Liver (tissue), 8 donors: ENCODE measurements at regions not wholly inside any gene's neighbourhood (a gene's known extent, or its start where the extent isn't known, plus 50 kb on each side); places are given as distances from the start of the nearest gene placed in this dataset.

Experiments
- DNase-seq: peaks from one replicate; pipeline ENCODE4 v3.0.0-alpha.2; 2017; ENCODE audit warnings: low spot score
- H3K27ac ChIP-seq, 2 donors: one replicate each; pipeline ENCODE4 v1.7.0; 2013; ENCODE audit warnings: inconsistent platforms in 2 of 2, low read length in 2 of 2, control low read depth in 1 of 2, low read depth in 1 of 2, mild to moderate bottlenecking in 1 of 2
- H3K27me3 ChIP-seq, 4 donors: one replicate each; pipeline versions ENCODE4 v1.6.1 to v1.7.0; 2013; ENCODE audit warnings: low read length in 3 of 4, inconsistent platforms in 1 of 4, mild to moderate bottlenecking in 1 of 4, moderate library complexity in 1 of 4; ENCODE audit not compliant: control insufficient read depth in 4 of 4, insufficient read depth in 4 of 4
- H3K36me3 ChIP-seq, 4 donors: one replicate each; pipeline versions ENCODE4 v1.6.1 to v1.7.0; 2013; ENCODE audit warnings: low read length in 3 of 4, mild to moderate bottlenecking in 3 of 4, low read depth in 1 of 4, moderate library complexity in 1 of 4; ENCODE audit not compliant: control insufficient read depth in 4 of 4, insufficient read depth in 3 of 4
- H3K4me1 ChIP-seq, 4 donors: one replicate each; pipeline versions ENCODE4 v1.6.1 to v1.7.0; 2013; ENCODE audit warnings: low read length in 3 of 4, mild to moderate bottlenecking in 3 of 4, moderate library complexity in 1 of 4; ENCODE audit not compliant: control insufficient read depth in 4 of 4, insufficient read depth in 4 of 4
- H3K4me3 ChIP-seq, 3 donors: one replicate each; pipeline versions ENCODE4 v1.6.1 to v1.7.0; 2013; ENCODE audit warnings: low read length in 3 of 3, control low read depth in 1 of 3, low read depth in 1 of 3, mild to moderate bottlenecking in 1 of 3
- H3K9ac ChIP-seq, 2 donors: one replicate each; pipeline ENCODE4 v1.7.0; 2013; ENCODE audit warnings: low read length in 2 of 2, mild to moderate bottlenecking in 2 of 2, moderate library complexity in 2 of 2, control low read depth in 1 of 2, low read depth in 1 of 2
- H3K9me3 ChIP-seq, 4 donors: one replicate each; pipeline versions ENCODE4 v1.6.1 to v1.7.0; 2013; ENCODE audit warnings: low read length in 3 of 4; ENCODE audit not compliant: control insufficient read depth in 4 of 4
- EGR1 ChIP-seq, 2 donors: IDR thresholded peaks; 2 replicates each; pipeline ENCODE4 v1.6.1; 2016 to 2018; ENCODE audit warnings: antibody characterized with exemption in 2 of 2, low read depth in 2 of 2
- FOXA1 ChIP-seq: IDR thresholded peaks from 2 replicates; pipeline ENCODE4 v1.6.1; 2016; ENCODE audit warnings: antibody characterized with exemption
- FOXA2 ChIP-seq: IDR thresholded peaks from 2 replicates; pipeline ENCODE4 v1.6.1; 2016; ENCODE audit warnings: antibody characterized with exemption
- GABPA ChIP-seq, 2 donors: IDR thresholded peaks in 1 of 2; conservative IDR thresholded peaks in 1 of 2; 2 replicates each; pipeline ENCODE4 v1.6.1; 2016; ENCODE audit warnings: antibody characterized with exemption in 2 of 2, mild to moderate bottlenecking in 1 of 2, moderate library complexity in 1 of 2
- HNF4A ChIP-seq, 2 donors: conservative IDR thresholded peaks; 2 replicates each; pipeline ENCODE4 v1.6.1; 2016; ENCODE audit warnings: antibody characterized with exemption in 2 of 2, mild to moderate bottlenecking in 2 of 2
- HNF4G ChIP-seq: IDR thresholded peaks from 2 replicates; pipeline ENCODE4 v1.6.1; 2016; ENCODE audit warnings: antibody characterized with exemption
- JUND ChIP-seq, 2 donors: IDR thresholded peaks; 2 replicates each; pipeline ENCODE4 v1.6.1; 2016; ENCODE audit warnings: antibody characterized with exemption in 2 of 2
- NR2F2 ChIP-seq: IDR thresholded peaks from 2 replicates; pipeline ENCODE4 v1.6.1; 2016; ENCODE audit warnings: antibody characterized with exemption
- RAD21 ChIP-seq, 2 donors: IDR thresholded peaks; 2 replicates each; pipeline ENCODE4 v1.6.1; 2016; ENCODE audit warnings: antibody characterized with exemption in 2 of 2, mild to moderate bottlenecking in 2 of 2
- RXRA ChIP-seq, 2 donors: IDR thresholded peaks; 2 replicates each; pipeline ENCODE4 v1.6.1; 2017 to 2018; ENCODE audit warnings: antibody characterized with exemption in 2 of 2, mild to moderate bottlenecking in 1 of 2
- SP1 ChIP-seq: IDR thresholded peaks from 2 replicates; pipeline ENCODE4 v1.6.1; 2018; ENCODE audit warnings: antibody characterized with exemption, mild to moderate bottlenecking
- TAF1 ChIP-seq: conservative IDR thresholded peaks from 2 replicates; pipeline ENCODE4 v1.6.1; 2016; ENCODE audit warnings: antibody characterized with exemption, mild to moderate bottlenecking
- YY1 ChIP-seq: IDR thresholded peaks from 2 replicates; pipeline ENCODE4 v1.6.1; 2016; ENCODE audit warnings: antibody characterized with exemption, mild to moderate bottlenecking
- WGBS: extraction: QIAGEN DNeasy Blood & Tissue Kit; methylation state at CpG from one replicate; pipeline ENCODE4 v1.1.7; 2013; 5-methylcytosine and 5-hydroxymethylcytosine counted together
- TF ChIP-seq, protein P1 (sequence below): fragments of 150-350 bp; IDR thresholded peaks from 2 replicates; pipeline ENCODE4 v1.5.1; 2017; ENCODE audit warnings: improper control_type of control experiment, low read depth, low read length; ENCODE audit not compliant: missing input control
- TF ChIP-seq, protein P2 (sequence below): IDR thresholded peaks from 2 replicates; pipeline ENCODE4 v1.6.1; 2016; ENCODE audit warnings: antibody characterized with exemption
- TF ChIP-seq, protein P3 (sequence below): IDR thresholded peaks from 2 replicates; pipeline ENCODE4 v1.6.1; 2016; ENCODE audit warnings: antibody characterized with exemption, mild to moderate bottlenecking
- TF ChIP-seq, protein P4 (sequence below): IDR thresholded peaks from 2 replicates; pipeline ENCODE4 v1.6.1; 2016; ENCODE audit warnings: antibody characterized with exemption
- TF ChIP-seq, protein P5 (sequence below): IDR thresholded peaks from 2 replicates; pipeline ENCODE4 v1.6.1; 2016; ENCODE audit warnings: antibody characterized with exemption
- donor health status: healthy.
- donor health status: healthy.
- donor health status: healthy.
- donor health status: healthy.
- donor health status: healthy.

DNA sequence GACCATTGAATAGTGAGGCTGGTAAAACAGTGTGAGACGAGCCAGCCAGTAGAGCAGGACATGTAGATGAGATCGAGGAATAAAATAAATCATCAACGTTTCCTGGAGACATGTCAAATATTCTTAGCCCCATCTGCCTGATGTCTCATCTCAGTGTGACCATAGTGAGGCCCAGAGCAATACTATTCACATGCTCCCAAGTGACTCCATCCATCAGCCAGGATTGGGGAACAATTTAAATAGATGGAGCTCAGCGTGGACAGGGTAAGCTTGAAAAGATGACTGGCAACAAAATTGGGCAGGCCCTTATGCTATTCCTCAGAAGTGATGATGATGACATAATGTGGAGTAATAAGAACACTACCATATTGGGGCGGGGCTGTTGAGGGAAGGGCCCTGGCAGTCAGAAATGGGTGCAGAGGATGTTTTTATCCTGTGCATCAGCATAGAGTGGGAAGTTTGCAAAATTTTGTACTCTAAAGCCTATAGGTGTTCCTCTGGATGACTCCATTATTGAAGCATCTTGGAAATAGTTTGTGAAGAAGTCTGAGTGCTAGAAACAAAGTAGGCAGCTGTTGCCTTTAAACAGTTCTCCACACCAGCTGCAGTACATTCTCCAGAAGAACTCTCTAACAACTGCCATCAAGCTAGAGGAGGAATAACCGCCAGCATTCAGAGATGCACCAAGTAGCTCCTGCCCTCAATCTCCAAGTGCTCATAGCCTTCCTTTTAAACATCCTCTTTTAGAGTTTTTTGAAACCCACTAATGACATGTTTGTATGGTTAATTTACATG lies 333.0 kb downstream of the DCHS2 start:
- Histone ChIP-seq H3K27ac (no peak overlapping the region), H3K9ac (no peak overlapping the region), H3K36me3 (no peaks in the 10 kb centered on the region), H3K4me1 (no peaks in the 10 kb centered on the region), H3K9me3 (no peaks in the 10 kb centered on the region), H3K27me3 (peaks cover 0 to 2% (median 0%) of the 10 kb centered on the region in 4 donors), H3K4me3 (no peak overlapping the region)
- TF ChIP-seq HNF4A (conservative IDR thresholded peaks at IDR 0.05): no peak
- no peak for TF ChIP-seq FOXA1
- TF ChIP-seq TAF1: no peak
- no peak for TF ChIP-seq HNF4G
- TF ChIP-seq GABPA (IDR thresholded peaks at IDR 0.05 in 1 of 2, conservative IDR thresholded peaks at IDR 0.05 in 1 of 2): no peak
- no peak for TF ChIP-seq RXRA (IDR thresholded peaks at IDR 0.05)
- TF ChIP-seq RAD21 (IDR thresholded peaks at IDR 0.05): no peak
- TF ChIP-seq, protein P1, sequence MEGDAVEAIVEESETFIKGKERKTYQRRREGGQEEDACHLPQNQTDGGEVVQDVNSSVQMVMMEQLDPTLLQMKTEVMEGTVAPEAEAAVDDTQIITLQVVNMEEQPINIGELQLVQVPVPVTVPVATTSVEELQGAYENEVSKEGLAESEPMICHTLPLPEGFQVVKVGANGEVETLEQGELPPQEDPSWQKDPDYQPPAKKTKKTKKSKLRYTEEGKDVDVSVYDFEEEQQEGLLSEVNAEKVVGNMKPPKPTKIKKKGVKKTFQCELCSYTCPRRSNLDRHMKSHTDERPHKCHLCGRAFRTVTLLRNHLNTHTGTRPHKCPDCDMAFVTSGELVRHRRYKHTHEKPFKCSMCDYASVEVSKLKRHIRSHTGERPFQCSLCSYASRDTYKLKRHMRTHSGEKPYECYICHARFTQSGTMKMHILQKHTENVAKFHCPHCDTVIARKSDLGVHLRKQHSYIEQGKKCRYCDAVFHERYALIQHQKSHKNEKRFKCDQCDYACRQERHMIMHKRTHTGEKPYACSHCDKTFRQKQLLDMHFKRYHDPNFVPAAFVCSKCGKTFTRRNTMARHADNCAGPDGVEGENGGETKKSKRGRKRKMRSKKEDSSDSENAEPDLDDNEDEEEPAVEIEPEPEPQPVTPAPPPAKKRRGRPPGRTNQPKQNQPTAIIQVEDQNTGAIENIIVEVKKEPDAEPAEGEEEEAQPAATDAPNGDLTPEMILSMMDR: no peak
- TF ChIP-seq FOXA2: no peak
- no peak for TF ChIP-seq NR2F2
- no peak for TF ChIP-seq EGR1 (IDR thresholded peaks at IDR 0.05; ENCODE audit: low read depth in 2 of 2)
- TF ChIP-seq SP1: no peak
- TF ChIP-seq, protein P2, sequence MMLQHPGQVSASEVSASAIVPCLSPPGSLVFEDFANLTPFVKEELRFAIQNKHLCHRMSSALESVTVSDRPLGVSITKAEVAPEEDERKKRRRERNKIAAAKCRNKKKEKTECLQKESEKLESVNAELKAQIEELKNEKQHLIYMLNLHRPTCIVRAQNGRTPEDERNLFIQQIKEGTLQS: no peak
- TF ChIP-seq, protein P3, sequence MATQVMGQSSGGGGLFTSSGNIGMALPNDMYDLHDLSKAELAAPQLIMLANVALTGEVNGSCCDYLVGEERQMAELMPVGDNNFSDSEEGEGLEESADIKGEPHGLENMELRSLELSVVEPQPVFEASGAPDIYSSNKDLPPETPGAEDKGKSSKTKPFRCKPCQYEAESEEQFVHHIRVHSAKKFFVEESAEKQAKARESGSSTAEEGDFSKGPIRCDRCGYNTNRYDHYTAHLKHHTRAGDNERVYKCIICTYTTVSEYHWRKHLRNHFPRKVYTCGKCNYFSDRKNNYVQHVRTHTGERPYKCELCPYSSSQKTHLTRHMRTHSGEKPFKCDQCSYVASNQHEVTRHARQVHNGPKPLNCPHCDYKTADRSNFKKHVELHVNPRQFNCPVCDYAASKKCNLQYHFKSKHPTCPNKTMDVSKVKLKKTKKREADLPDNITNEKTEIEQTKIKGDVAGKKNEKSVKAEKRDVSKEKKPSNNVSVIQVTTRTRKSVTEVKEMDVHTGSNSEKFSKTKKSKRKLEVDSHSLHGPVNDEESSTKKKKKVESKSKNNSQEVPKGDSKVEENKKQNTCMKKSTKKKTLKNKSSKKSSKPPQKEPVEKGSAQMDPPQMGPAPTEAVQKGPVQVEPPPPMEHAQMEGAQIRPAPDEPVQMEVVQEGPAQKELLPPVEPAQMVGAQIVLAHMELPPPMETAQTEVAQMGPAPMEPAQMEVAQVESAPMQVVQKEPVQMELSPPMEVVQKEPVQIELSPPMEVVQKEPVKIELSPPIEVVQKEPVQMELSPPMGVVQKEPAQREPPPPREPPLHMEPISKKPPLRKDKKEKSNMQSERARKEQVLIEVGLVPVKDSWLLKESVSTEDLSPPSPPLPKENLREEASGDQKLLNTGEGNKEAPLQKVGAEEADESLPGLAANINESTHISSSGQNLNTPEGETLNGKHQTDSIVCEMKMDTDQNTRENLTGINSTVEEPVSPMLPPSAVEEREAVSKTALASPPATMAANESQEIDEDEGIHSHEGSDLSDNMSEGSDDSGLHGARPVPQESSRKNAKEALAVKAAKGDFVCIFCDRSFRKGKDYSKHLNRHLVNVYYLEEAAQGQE: no peak
- TF ChIP-seq YY1: no peak
- TF ChIP-seq, protein P4, sequence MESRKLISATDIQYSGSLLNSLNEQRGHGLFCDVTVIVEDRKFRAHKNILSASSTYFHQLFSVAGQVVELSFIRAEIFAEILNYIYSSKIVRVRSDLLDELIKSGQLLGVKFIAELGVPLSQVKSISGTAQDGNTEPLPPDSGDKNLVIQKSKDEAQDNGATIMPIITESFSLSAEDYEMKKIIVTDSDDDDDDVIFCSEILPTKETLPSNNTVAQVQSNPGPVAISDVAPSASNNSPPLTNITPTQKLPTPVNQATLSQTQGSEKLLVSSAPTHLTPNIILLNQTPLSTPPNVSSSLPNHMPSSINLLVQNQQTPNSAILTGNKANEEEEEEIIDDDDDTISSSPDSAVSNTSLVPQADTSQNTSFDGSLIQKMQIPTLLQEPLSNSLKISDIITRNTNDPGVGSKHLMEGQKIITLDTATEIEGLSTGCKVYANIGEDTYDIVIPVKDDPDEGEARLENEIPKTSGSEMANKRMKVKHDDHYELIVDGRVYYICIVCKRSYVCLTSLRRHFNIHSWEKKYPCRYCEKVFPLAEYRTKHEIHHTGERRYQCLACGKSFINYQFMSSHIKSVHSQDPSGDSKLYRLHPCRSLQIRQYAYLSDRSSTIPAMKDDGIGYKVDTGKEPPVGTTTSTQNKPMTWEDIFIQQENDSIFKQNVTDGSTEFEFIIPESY: no peak
- TF ChIP-seq, protein P5, sequence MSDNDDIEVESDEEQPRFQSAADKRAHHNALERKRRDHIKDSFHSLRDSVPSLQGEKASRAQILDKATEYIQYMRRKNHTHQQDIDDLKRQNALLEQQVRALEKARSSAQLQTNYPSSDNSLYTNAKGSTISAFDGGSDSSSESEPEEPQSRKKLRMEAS: no peak
- TF ChIP-seq JUND (IDR thresholded peaks at IDR 0.05): no peak
- WGBS: 60% methylated on average over 6 of the region's 6 CpGs
- DNase-seq: no peak
